Urinary bladder (tissue), 3 donors: ENCODE measurements at regions not wholly inside any gene's neighbourhood (a gene's known extent, or its start where the extent isn't known, plus 50 kb on each side); places are given as distances from the start of the nearest gene placed in this dataset.

Experiments used
- DNase-seq: peaks from one replicate; pipeline ENCODE4 v3.0.0-alpha.2; 2015; ENCODE audit errors: extremely low spot score
- H3K27ac ChIP-seq: one replicate; pipeline ENCODE4 v1.5.1; 2013; ENCODE audit warnings: low read depth, mild to moderate bottlenecking, moderate library complexity
- H3K36me3 ChIP-seq: one replicate; pipeline ENCODE4 v1.6.1; 2013; ENCODE audit warnings: mild to moderate bottlenecking, moderate library complexity; ENCODE audit not compliant: insufficient read depth
- H3K4me1 ChIP-seq: one replicate; pipeline ENCODE4 v1.6.1; 2013; ENCODE audit warnings: mild to moderate bottlenecking, moderate library complexity; ENCODE audit not compliant: insufficient read depth
- H3K4me3 ChIP-seq: one replicate; pipeline ENCODE4 v1.5.1; 2013; ENCODE audit warnings: low read depth, low read length
- WGBS: extraction: QIAGEN DNeasy Blood & Tissue Kit; methylation state at CpG from one replicate; pipeline ENCODE4 v1.1.7; 2013; 5-methylcytosine and 5-hydroxymethylcytosine counted together
- donor health status: healthy with polysubstance abuse.
- donor health status: healthy.

- 69% methylated on average over 9 of the region's 9 CpGs for WGBS
- DNase-seq = no peak
- Histone ChIP-seq H3K27ac (no peak overlapping the region), H3K4me1 (no peaks in the 10 kb centered on the region), H3K4me3 (no peak overlapping the region), H3K36me3 (no peaks in the 10 kb centered on the region)
Observed at GRCh38 chr16:9528511-9529079, 437.2 kb downstream of the HAPSTR1 start.

- WGBS = 89% methylated on average over 3 of the region's 3 CpGs
- Histone ChIP-seq H3K36me3 (no peaks in the 10 kb centered on the region), H3K4me1 (no peaks in the 10 kb centered on the region), H3K27ac (no peak overlapping the region), H3K4me3 (no peak overlapping the region)
- no peak for DNase-seq
Observed at GRCh38 chr16:9533042-9533441, 441.6 kb downstream of the HAPSTR1 start.

GRCh38 chr16:9534759-9535158 lies 443.3 kb downstream of the HAPSTR1 start:
- Histone ChIP-seq H3K4me3 (no peak overlapping the region), H3K27ac (no peak overlapping the region), H3K4me1 (no peaks in the 10 kb centered on the region), H3K36me3 (no peaks in the 10 kb centered on the region)
- WGBS = 44% methylated on average over 3 of the region's 3 CpGs
- DNase-seq = no peak

- Histone ChIP-seq H3K4me1 (no peaks in the 10 kb centered on the region), H3K27ac (no peak overlapping the region), H3K36me3 (no peaks in the 10 kb centered on the region), H3K4me3 (no peak overlapping the region)
- no peak for DNase-seq
- WGBS = 90% methylated on average over 3 of the region's 3 CpGs
Observed at GRCh38 chr16:9536905-9537304, 445.5 kb downstream of the HAPSTR1 start.

GRCh38 chr16:9539346-9539745 lies 447.9 kb downstream of the HAPSTR1 start:
- Histone ChIP-seq H3K27ac (no peak overlapping the region), H3K4me3 (no peak overlapping the region)
- 95% methylated on average over 1 of the region's 1 CpG for WGBS

GRCh38 chr16:9541723-9542122 lies 450.3 kb downstream of the HAPSTR1 start:
- no peak overlapping the region for H3K27ac ChIP-seq
- 76% methylated on average over 5 of the region's 5 CpGs for WGBS
- DNase-seq = no peak
- no peak overlapping the region for H3K4me3 ChIP-seq
- no peaks in the 10 kb centered on the region for H3K4me1 ChIP-seq
- no peaks in the 10 kb centered on the region for H3K36me3 ChIP-seq

More at GRCh38 chr16:9539346-9539745, 447.9 kb downstream of the HAPSTR1 start:
- DNase-seq = no peak
- Histone ChIP-seq H3K36me3 (no peaks in the 10 kb centered on the region), H3K4me1 (no peaks in the 10 kb centered on the region)

GRCh38 chr16:9542165-9542755 lies 450.8 kb downstream of the HAPSTR1 start:
- DNase-seq = no peak
- Histone ChIP-seq H3K27ac (no peak overlapping the region), H3K4me3 (no peak overlapping the region), H3K36me3 (no peaks in the 10 kb centered on the region), H3K4me1 (no peaks in the 10 kb centered on the region)
- WGBS = 62% methylated on average over 8 of the region's 8 CpGs

GRCh38 chr16:9545522-9546437 lies 454.3 kb downstream of the HAPSTR1 start:
- no peaks in the 10 kb centered on the region for H3K4me1 ChIP-seq
- no peak overlapping the region for H3K27ac ChIP-seq
- no peak for DNase-seq
- H3K36me3 ChIP-seq = no peaks in the 10 kb centered on the region
- H3K4me3 ChIP-seq = no peak overlapping the region
- 79% methylated on average over 7 of the region's 7 CpGs for WGBS

GRCh38 chr16:9546438-9546786 lies 455.0 kb downstream of the HAPSTR1 start:
- 89% methylated on average over 2 of the region's 2 CpGs for WGBS
- no peak overlapping the region for H3K4me3 ChIP-seq
- no peak for DNase-seq
- H3K27ac ChIP-seq = no peak overlapping the region
- no peaks in the 10 kb centered on the region for H3K4me1 ChIP-seq
- H3K36me3 ChIP-seq = no peaks in the 10 kb centered on the region

- no peak for DNase-seq
- Histone ChIP-seq H3K27ac (no peak overlapping the region), H3K36me3 (no peaks in the 10 kb centered on the region), H3K4me3 (no peak overlapping the region), H3K4me1 (no peaks in the 10 kb centered on the region)
- 43% methylated on average over 5 of the region's 5 CpGs for WGBS
Observed at GRCh38 chr16:9549487-9549886, 458.0 kb downstream of the HAPSTR1 start.

GRCh38 chr16:9555051-9555450 lies 463.6 kb downstream of the HAPSTR1 start:
- 90% methylated on average over 3 of the region's 3 CpGs for WGBS
- no peaks in the 10 kb centered on the region for H3K36me3 ChIP-seq
- DNase-seq = no peak
- no peak overlapping the region for H3K27ac ChIP-seq
- H3K4me1 ChIP-seq = no peaks in the 10 kb centered on the region
- no peak overlapping the region for H3K4me3 ChIP-seq

- Histone ChIP-seq H3K4me1 (no peaks in the 10 kb centered on the region), H3K27ac (no peak overlapping the region), H3K36me3 (no peaks in the 10 kb centered on the region), H3K4me3 (no peak overlapping the region)
- 78% methylated on average over 7 of the region's 7 CpGs for WGBS
- DNase-seq = no peak
Observed at GRCh38 chr16:9556949-9557665, 465.7 kb downstream of the HAPSTR1 start.

- WGBS = 85% methylated on average over 3 of the region's 3 CpGs
- Histone ChIP-seq H3K27ac (no peak overlapping the region), H3K36me3 (no peaks in the 10 kb centered on the region), H3K4me1 (no peaks in the 10 kb centered on the region), H3K4me3 (no peak overlapping the region)
- no peak for DNase-seq
Observed at GRCh38 chr16:9557713-9558112, 466.3 kb downstream of the HAPSTR1 start.
